ENCODE measurements at regions not wholly inside any gene's neighbourhood (a gene's known extent, or its start where the extent isn't known, plus 50 kb on each side); places are given as distances from the start of the nearest gene placed in this dataset.

GRCh38 chr10:123580426-123580825 is 85.7 kb upstream of the GPR26 start:
- H3K9me3 ChIP-seq (ENCODE audit: control insufficient read depth, low read length) = no peaks in the 10 kb centered on the region
- WGBS, 2 experiments (ENCODE audit: insufficient coverage in 2 of 2) = 59 to 78% methylated on average over 4 of the region's 4 CpGs

GRCh38 chr10:123581656-123582055 is 84.5 kb upstream of the GPR26 start:
- WGBS, 2 experiments (ENCODE audit: insufficient coverage in 2 of 2) = 73 to 77% methylated on average over 9 of the region's 9 CpGs
- peaks cover 8% of the 10 kb centered on the region for H3K4me1 ChIP-seq (ENCODE audit: control insufficient read depth, insufficient read depth, low read length, poor library complexity, severe bottlenecking)
- H3K4me3 ChIP-seq (ENCODE audit: extremely low read depth, insufficient read depth, low read length, poor library complexity, severe bottlenecking) = no peak overlapping the region
- no peaks in the 10 kb centered on the region for H3K9me3 ChIP-seq (ENCODE audit: control insufficient read depth, low read length)
- no peak overlapping the region for H3K27ac ChIP-seq (ENCODE audit: low read depth, low read length, severe bottlenecking)
- H3K36me3 ChIP-seq (ENCODE audit: control insufficient read depth, insufficient read depth, low read length) = no peaks in the 10 kb centered on the region

More at GRCh38 chr10:123580426-123580825, 85.7 kb upstream of the GPR26 start:
- H3K36me3 ChIP-seq (ENCODE audit: control insufficient read depth, insufficient read depth, low read length) = no peaks in the 10 kb centered on the region
- no peak overlapping the region for H3K4me3 ChIP-seq (ENCODE audit: extremely low read depth, insufficient read depth, low read length, poor library complexity, severe bottlenecking)
- H3K4me1 ChIP-seq (ENCODE audit: control insufficient read depth, insufficient read depth, low read length, poor library complexity, severe bottlenecking) = peaks cover 8% of the 10 kb centered on the region
- no peak overlapping the region for H3K27ac ChIP-seq (ENCODE audit: low read depth, low read length, severe bottlenecking)

GRCh38 chr10:123582084-123582989 is 83.8 kb upstream of the GPR26 start:
- Histone ChIP-seq H3K4me3 (ENCODE audit: extremely low read depth, insufficient read depth, low read length, poor library complexity, severe bottlenecking) (no peak overlapping the region), H3K9me3 (ENCODE audit: control insufficient read depth, low read length) (no peaks in the 10 kb centered on the region), H3K4me1 (ENCODE audit: control insufficient read depth, insufficient read depth, low read length, poor library complexity, severe bottlenecking) (peaks cover 8% of the 10 kb centered on the region), H3K27ac (ENCODE audit: low read depth, low read length, severe bottlenecking) (no peak overlapping the region), H3K36me3 (ENCODE audit: control insufficient read depth, insufficient read depth, low read length) (no peaks in the 10 kb centered on the region)
- 16 to 18% methylated on average over 5 of the region's 6 CpGs for WGBS, 2 experiments (ENCODE audit: insufficient coverage in 2 of 2)

- Histone ChIP-seq H3K36me3 (ENCODE audit: control insufficient read depth, insufficient read depth, low read length) (no peaks in the 10 kb centered on the region), H3K27ac (ENCODE audit: low read depth, low read length, severe bottlenecking) (no peak overlapping the region), H3K4me1 (ENCODE audit: control insufficient read depth, insufficient read depth, low read length, poor library complexity, severe bottlenecking) (peaks cover 8% of the 10 kb centered on the region), H3K4me3 (ENCODE audit: extremely low read depth, insufficient read depth, low read length, poor library complexity, severe bottlenecking) (no peak overlapping the region), H3K9me3 (ENCODE audit: control insufficient read depth, low read length) (no peaks in the 10 kb centered on the region)
- 21 to 25% methylated on average over 22 to 23 of the region's 24 CpGs for WGBS, 2 experiments (ENCODE audit: insufficient coverage in 2 of 2)
Measured at GRCh38 chr10:123583639-123584418, 82.3 kb upstream of the GPR26 start.

- WGBS, 2 experiments (ENCODE audit: insufficient coverage in 2 of 2) = 90 to 91% methylated on average over 11 of the region's 12 CpGs
- Histone ChIP-seq H3K4me3 (ENCODE audit: extremely low read depth, insufficient read depth, low read length, poor library complexity, severe bottlenecking) (no peak overlapping the region), H3K36me3 (ENCODE audit: control insufficient read depth, insufficient read depth, low read length) (no peaks in the 10 kb centered on the region), H3K4me1 (ENCODE audit: control insufficient read depth, insufficient read depth, low read length, poor library complexity, severe bottlenecking) (peaks cover 8% of the 10 kb centered on the region), H3K27ac (ENCODE audit: low read depth, low read length, severe bottlenecking) (no peak overlapping the region), H3K9me3 (ENCODE audit: control insufficient read depth, low read length) (no peaks in the 10 kb centered on the region)
Measured at GRCh38 chr10:123584419-123584775, 81.8 kb upstream of the GPR26 start.

GRCh38 chr10:123585477-123586445 is 80.4 kb upstream of the GPR26 start:
- 76 to 78% methylated on average over 5 to 8 of the region's 12 CpGs for WGBS, 2 experiments (ENCODE audit: insufficient coverage in 2 of 2)
- Histone ChIP-seq H3K27ac (ENCODE audit: low read depth, low read length, severe bottlenecking) (no peak overlapping the region), H3K9me3 (ENCODE audit: control insufficient read depth, low read length) (no peaks in the 10 kb centered on the region), H3K4me1 (ENCODE audit: control insufficient read depth, insufficient read depth, low read length, poor library complexity, severe bottlenecking) (peaks cover 8% of the 10 kb centered on the region), H3K36me3 (ENCODE audit: control insufficient read depth, insufficient read depth, low read length) (no peaks in the 10 kb centered on the region), H3K4me3 (ENCODE audit: extremely low read depth, insufficient read depth, low read length, poor library complexity, severe bottlenecking) (no peak overlapping the region)

- 100% methylated on average over 1 of the region's 3 CpGs for WGBS, 2 experiments (ENCODE audit: insufficient coverage in 2 of 2)
- Histone ChIP-seq H3K36me3 (ENCODE audit: control insufficient read depth, insufficient read depth, low read length) (no peaks in the 10 kb centered on the region), H3K4me1 (ENCODE audit: control insufficient read depth, insufficient read depth, low read length, poor library complexity, severe bottlenecking) (peaks cover 8% of the 10 kb centered on the region), H3K4me3 (ENCODE audit: extremely low read depth, insufficient read depth, low read length, poor library complexity, severe bottlenecking) (no peak overlapping the region), H3K27ac (ENCODE audit: low read depth, low read length, severe bottlenecking) (no peak overlapping the region), H3K9me3 (ENCODE audit: control insufficient read depth, low read length) (no peaks in the 10 kb centered on the region)
Measured at GRCh38 chr10:123587110-123587509, 79.0 kb upstream of the GPR26 start.

- H3K9me3 ChIP-seq (ENCODE audit: control insufficient read depth, low read length) = no peaks in the 10 kb centered on the region
- no peak overlapping the region for H3K27ac ChIP-seq (ENCODE audit: low read depth, low read length, severe bottlenecking)
- 88 to 90% methylated on average over 7 of the region's 7 CpGs for WGBS, 2 experiments (ENCODE audit: insufficient coverage in 2 of 2)
- H3K36me3 ChIP-seq (ENCODE audit: control insufficient read depth, insufficient read depth, low read length) = no peaks in the 10 kb centered on the region
- H3K4me3 ChIP-seq (ENCODE audit: extremely low read depth, insufficient read depth, low read length, poor library complexity, severe bottlenecking) = no peak overlapping the region
- peaks cover 8% of the 10 kb centered on the region for H3K4me1 ChIP-seq (ENCODE audit: control insufficient read depth, insufficient read depth, low read length, poor library complexity, severe bottlenecking)
Measured at GRCh38 chr10:123588386-123588914, 77.7 kb upstream of the GPR26 start.

- no peaks in the 10 kb centered on the region for H3K4me1 ChIP-seq (ENCODE audit: control insufficient read depth, insufficient read depth, low read length, poor library complexity, severe bottlenecking)
- H3K27ac ChIP-seq (ENCODE audit: low read depth, low read length, severe bottlenecking) = no peak overlapping the region
- H3K4me3 ChIP-seq (ENCODE audit: extremely low read depth, insufficient read depth, low read length, poor library complexity, severe bottlenecking) = no peak overlapping the region
- 83% methylated on average over 1 of the region's 2 CpGs; no CpG with 5 or more reads in 1 of the 2 experiments for WGBS, 2 experiments (ENCODE audit: insufficient coverage in 2 of 2)
- no peaks in the 10 kb centered on the region for H3K36me3 ChIP-seq (ENCODE audit: control insufficient read depth, insufficient read depth, low read length)
- no peaks in the 10 kb centered on the region for H3K9me3 ChIP-seq (ENCODE audit: control insufficient read depth, low read length)
Measured at GRCh38 chr10:123595661-123596060, 70.5 kb upstream of the GPR26 start.

GRCh38 chr10:123597676-123598075 is 68.5 kb upstream of the GPR26 start:
- no peaks in the 10 kb centered on the region for H3K4me1 ChIP-seq (ENCODE audit: control insufficient read depth, insufficient read depth, low read length, poor library complexity, severe bottlenecking)
- no peaks in the 10 kb centered on the region for H3K36me3 ChIP-seq (ENCODE audit: control insufficient read depth, insufficient read depth, low read length)
- no peak overlapping the region for H3K27ac ChIP-seq (ENCODE audit: low read depth, low read length, severe bottlenecking)
- H3K4me3 ChIP-seq (ENCODE audit: extremely low read depth, insufficient read depth, low read length, poor library complexity, severe bottlenecking) = no peak overlapping the region
- WGBS, 2 experiments (ENCODE audit: insufficient coverage in 2 of 2) = 87 to 89% methylated on average over 3 of the region's 4 CpGs
- no peaks in the 10 kb centered on the region for H3K9me3 ChIP-seq (ENCODE audit: control insufficient read depth, low read length)

Measured in mesodermal cell (in vitro differentiated cells).